ENCODE measurements at regions not wholly inside any gene's neighbourhood (a gene's known extent, or its start where the extent isn't known, plus 50 kb on each side); places are given as distances from the start of the nearest gene placed in this dataset.

GRCh38 chr1:5198328-5198727 lies 543.9 kb downstream of the AJAP1 start:
- no peak for DNase-seq (ENCODE audit: low spot score in 2 of 2)
- Mint-ChIP-seq H3K27me3 (peaks cover 26% of the 10 kb centered on the region), H3K9me3 (no peaks in the 10 kb centered on the region), H3K4me3 (no peak overlapping the region), H3K4me1 (no peaks in the 10 kb centered on the region), H3K36me3 (ENCODE audit: insufficient read depth) (no peaks in the 10 kb centered on the region), H3K27ac (ENCODE audit: low read depth) (no peak overlapping the region)
- no peak for ATAC-seq (replicated peaks; ENCODE audit: extremely low read depth, poor library complexity, severe bottlenecking)

GRCh38 chr1:5191470-5191869 lies 537.1 kb downstream of the AJAP1 start:
- H3K4me1 Mint-ChIP-seq, result no peaks in the 10 kb centered on the region
- no peaks in the 10 kb centered on the region for H3K27me3 Mint-ChIP-seq
- no peak overlapping the region for H3K27ac Mint-ChIP-seq (ENCODE audit: low read depth)
- no peak for DNase-seq (ENCODE audit: low spot score in 2 of 2)
- H3K9me3 Mint-ChIP-seq, result no peaks in the 10 kb centered on the region
- no peak for ATAC-seq (replicated peaks; ENCODE audit: extremely low read depth, poor library complexity, severe bottlenecking)
- H3K4me3 Mint-ChIP-seq, result no peak overlapping the region
- H3K36me3 Mint-ChIP-seq (ENCODE audit: insufficient read depth), result no peaks in the 10 kb centered on the region

GRCh38 chr1:5189384-5189783 lies 535.0 kb downstream of the AJAP1 start:
- DNase-seq (ENCODE audit: low spot score in 2 of 2) (no peak), ATAC-seq (replicated peaks; ENCODE audit: extremely low read depth, poor library complexity, severe bottlenecking) (no peak)
- Mint-ChIP-seq H3K27me3 (no peaks in the 10 kb centered on the region), H3K4me3 (no peak overlapping the region), H3K9me3 (no peaks in the 10 kb centered on the region), H3K27ac (ENCODE audit: low read depth) (no peak overlapping the region), H3K36me3 (ENCODE audit: insufficient read depth) (no peaks in the 10 kb centered on the region), H3K4me1 (no peaks in the 10 kb centered on the region)

- Mint-ChIP-seq H3K36me3 (ENCODE audit: insufficient read depth) (no peaks in the 10 kb centered on the region), H3K27ac (ENCODE audit: low read depth) (no peak overlapping the region), H3K4me3 (no peak overlapping the region), H3K4me1 (no peaks in the 10 kb centered on the region), H3K9me3 (no peaks in the 10 kb centered on the region), H3K27me3 (peaks cover 38% of the 10 kb centered on the region)
- no peak for ATAC-seq (replicated peaks; ENCODE audit: extremely low read depth, poor library complexity, severe bottlenecking)
- DNase-seq (ENCODE audit: low spot score in 2 of 2), result no peak
These were observed 511.4 kb downstream of the AJAP1 start for GRCh38 chr1:5165762-5166161.

GRCh38 chr1:5164158-5164557 lies 509.7 kb downstream of the AJAP1 start:
- DNase-seq (ENCODE audit: low spot score in 2 of 2) (no peak), ATAC-seq (replicated peaks; ENCODE audit: extremely low read depth, poor library complexity, severe bottlenecking) (no peak)
- Mint-ChIP-seq H3K9me3 (no peaks in the 10 kb centered on the region), H3K36me3 (ENCODE audit: insufficient read depth) (no peaks in the 10 kb centered on the region), H3K27me3 (peaks cover 27% of the 10 kb centered on the region), H3K4me1 (no peaks in the 10 kb centered on the region), H3K27ac (ENCODE audit: low read depth) (no peak overlapping the region), H3K4me3 (no peak overlapping the region)

- Mint-ChIP-seq H3K27me3 (peaks cover 22% of the 10 kb centered on the region), H3K4me3 (no peak overlapping the region), H3K4me1 (no peaks in the 10 kb centered on the region), H3K27ac (ENCODE audit: low read depth) (no peak overlapping the region), H3K36me3 (ENCODE audit: insufficient read depth) (no peaks in the 10 kb centered on the region), H3K9me3 (no peaks in the 10 kb centered on the region)
- DNase-seq (ENCODE audit: low spot score in 2 of 2) (no peak), ATAC-seq (replicated peaks; ENCODE audit: extremely low read depth, poor library complexity, severe bottlenecking) (no peak)
These were observed 507.0 kb downstream of the AJAP1 start for GRCh38 chr1:5161372-5161771.

- Mint-ChIP-seq H3K36me3 (ENCODE audit: insufficient read depth) (no peaks in the 10 kb centered on the region), H3K4me3 (no peak overlapping the region), H3K27ac (ENCODE audit: low read depth) (no peak overlapping the region), H3K9me3 (no peaks in the 10 kb centered on the region), H3K4me1 (no peaks in the 10 kb centered on the region), H3K27me3 (peaks cover 28% of the 10 kb centered on the region)
- ATAC-seq (replicated peaks; ENCODE audit: extremely low read depth, poor library complexity, severe bottlenecking) (no peak), DNase-seq (ENCODE audit: low spot score in 2 of 2) (no peak)
These were observed 502.8 kb downstream of the AJAP1 start for GRCh38 chr1:5157175-5157574.

- Mint-ChIP-seq H3K27me3 (peaks cover 28% of the 10 kb centered on the region), H3K27ac (ENCODE audit: low read depth) (no peak overlapping the region)
These were observed 502.2 kb downstream of the AJAP1 start for GRCh38 chr1:5156416-5157120.

GRCh38 chr1:5151511-5151910 lies 497.1 kb downstream of the AJAP1 start:
- Mint-ChIP-seq H3K27ac (ENCODE audit: low read depth) (no peak overlapping the region), H3K27me3 (peaks cover 35% of the 10 kb centered on the region), H3K4me1 (no peaks in the 10 kb centered on the region), H3K4me3 (no peak overlapping the region), H3K9me3 (no peaks in the 10 kb centered on the region), H3K36me3 (ENCODE audit: insufficient read depth) (no peaks in the 10 kb centered on the region)
- no peak for ATAC-seq (replicated peaks; ENCODE audit: extremely low read depth, poor library complexity, severe bottlenecking)
- no peak for DNase-seq (ENCODE audit: low spot score in 2 of 2)

More at GRCh38 chr1:5156416-5157120, 502.2 kb downstream of the AJAP1 start:
- Mint-ChIP-seq H3K4me1 (no peaks in the 10 kb centered on the region), H3K4me3 (no peak overlapping the region), H3K9me3 (no peaks in the 10 kb centered on the region), H3K36me3 (ENCODE audit: insufficient read depth) (no peaks in the 10 kb centered on the region)
- ATAC-seq (replicated peaks; ENCODE audit: extremely low read depth, poor library complexity, severe bottlenecking), result no peak
- DNase-seq (ENCODE audit: low spot score in 2 of 2), result no peak

- no peak overlapping the region for H3K27ac Mint-ChIP-seq (ENCODE audit: low read depth)
- H3K36me3 Mint-ChIP-seq (ENCODE audit: insufficient read depth), result no peaks in the 10 kb centered on the region
- DNase-seq (ENCODE audit: low spot score in 2 of 2), result no peak
- H3K4me3 Mint-ChIP-seq, result no peak overlapping the region
- H3K9me3 Mint-ChIP-seq, result no peaks in the 10 kb centered on the region
- no peak for ATAC-seq (replicated peaks; ENCODE audit: extremely low read depth, poor library complexity, severe bottlenecking)
- H3K27me3 Mint-ChIP-seq, result peaks cover 42% of the 10 kb centered on the region
- no peaks in the 10 kb centered on the region for H3K4me1 Mint-ChIP-seq
These were observed 495.8 kb downstream of the AJAP1 start for GRCh38 chr1:5150191-5150590.

GRCh38 chr1:5147806-5148205 lies 493.4 kb downstream of the AJAP1 start:
- H3K36me3 Mint-ChIP-seq (ENCODE audit: insufficient read depth), result no peaks in the 10 kb centered on the region
- no peak for ATAC-seq (replicated peaks; ENCODE audit: extremely low read depth, poor library complexity, severe bottlenecking)
- H3K27ac Mint-ChIP-seq (ENCODE audit: low read depth), result no peak overlapping the region
- no peaks in the 10 kb centered on the region for H3K4me1 Mint-ChIP-seq
- H3K4me3 Mint-ChIP-seq, result no peak overlapping the region
- no peaks in the 10 kb centered on the region for H3K9me3 Mint-ChIP-seq
- DNase-seq (ENCODE audit: low spot score in 2 of 2), result no peak
- H3K27me3 Mint-ChIP-seq, result peaks cover 47% of the 10 kb centered on the region

GRCh38 chr1:5142389-5142788 lies 488.0 kb downstream of the AJAP1 start:
- peaks cover 64% of the 10 kb centered on the region for H3K27me3 Mint-ChIP-seq
- no peaks in the 10 kb centered on the region for H3K36me3 Mint-ChIP-seq (ENCODE audit: insufficient read depth)
- H3K27ac Mint-ChIP-seq (ENCODE audit: low read depth), result no peak overlapping the region
- no peak overlapping the region for H3K4me3 Mint-ChIP-seq
- ATAC-seq (replicated peaks; ENCODE audit: extremely low read depth, poor library complexity, severe bottlenecking), result no peak
- DNase-seq (ENCODE audit: low spot score in 2 of 2), result no peak
- H3K4me1 Mint-ChIP-seq, result no peaks in the 10 kb centered on the region
- no peaks in the 10 kb centered on the region for H3K9me3 Mint-ChIP-seq

- Mint-ChIP-seq H3K9me3 (no peaks in the 10 kb centered on the region), H3K27ac (ENCODE audit: low read depth) (no peak overlapping the region), H3K36me3 (ENCODE audit: insufficient read depth) (no peaks in the 10 kb centered on the region), H3K27me3 (peaks cover 64% of the 10 kb centered on the region), H3K4me1 (no peaks in the 10 kb centered on the region), H3K4me3 (no peak overlapping the region)
- ATAC-seq (replicated peaks; ENCODE audit: extremely low read depth, poor library complexity, severe bottlenecking) (no peak), DNase-seq (ENCODE audit: low spot score in 2 of 2) (no peak)
These were observed 487.3 kb downstream of the AJAP1 start for GRCh38 chr1:5141750-5142149.
